HG02981 (cell line): ENCODE measurements at regions not wholly inside any gene's neighbourhood (a gene's known extent, or its start where the extent isn't known, plus 50 kb on each side); places are given as distances from the start of the nearest gene placed in this dataset.
"Not testable (repeated sequence)": the region's sequence is repeated elsewhere in the genome, so short reads cannot be mapped to it uniquely, and the experiment has no call there.

Source experiments
- ATAC-seq: cut with Tn5 transposase; IDR thresholded peaks from one replicate; pipeline ENCODE4 v1.9.1; 2021; ENCODE audit warnings: mild to moderate bottlenecking, moderate library complexity; ENCODE audit not compliant: unreplicated experiment

GRCh38 chr3:21894459-21895340 lies 143.7 kb upstream of the ZNF385D start:
- ATAC-seq, result no peak

- ATAC-seq, result no peak
Observed at GRCh38 chr3:21898316-21898715, 147.3 kb upstream of the ZNF385D start.

GRCh38 chr3:21901484-21901883 lies 150.5 kb upstream of the ZNF385D start:
- no peak for ATAC-seq

- no peak for ATAC-seq
Observed at GRCh38 chr3:21902956-21903355, 151.9 kb upstream of the ZNF385D start.

GRCh38 chr3:21909096-21909495 lies 158.1 kb upstream of the ZNF385D start:
- ATAC-seq, result no peak

GRCh38 chr3:21912711-21913110 lies 161.7 kb upstream of the ZNF385D start:
- ATAC-seq, result no peak

- no peak for ATAC-seq
Observed at GRCh38 chr3:21913791-21914190, 162.8 kb upstream of the ZNF385D start.

- ATAC-seq, result no peak
Observed at GRCh38 chr3:21914451-21914850, 163.4 kb upstream of the ZNF385D start.

- no peak for ATAC-seq
Observed at GRCh38 chr3:21919383-21919782, 168.4 kb upstream of the ZNF385D start.

- no peak for ATAC-seq
Observed at GRCh38 chr3:21920421-21920861, 169.4 kb upstream of the ZNF385D start.

GRCh38 chr3:21923156-21923555 lies 172.1 kb upstream of the ZNF385D start:
- not testable (repeated sequence) for ATAC-seq

- no peak for ATAC-seq
Observed at GRCh38 chr3:21927261-21927660, 176.3 kb upstream of the ZNF385D start.

GRCh38 chr3:21934591-21934990 lies 183.6 kb upstream of the ZNF385D start:
- no peak for ATAC-seq

- ATAC-seq, result no peak
Observed at GRCh38 chr3:21936207-21936606, 185.2 kb upstream of the ZNF385D start.

GRCh38 chr3:21938267-21938681 lies 187.3 kb upstream of the ZNF385D start:
- ATAC-seq, result no peak

GRCh38 chr3:21942328-21942727 lies 191.3 kb upstream of the ZNF385D start:
- ATAC-seq, result no peak

GRCh38 chr3:21944251-21944650 lies 193.2 kb upstream of the ZNF385D start:
- ATAC-seq, result no peak

GRCh38 chr3:21952856-21953255 lies 201.8 kb upstream of the ZNF385D start:
- ATAC-seq, result no peak

GRCh38 chr3:21954709-21955108 lies 203.7 kb upstream of the ZNF385D start:
- no peak for ATAC-seq

- no peak for ATAC-seq
Observed at GRCh38 chr3:21955406-21955805, 204.4 kb upstream of the ZNF385D start.

GRCh38 chr3:21960033-21960432 lies 209.0 kb upstream of the ZNF385D start:
- ATAC-seq, result no peak

GRCh38 chr3:21962456-21962855 lies 211.4 kb upstream of the ZNF385D start:
- ATAC-seq, result no peak

GRCh38 chr3:21966457-21966856 lies 215.4 kb upstream of the ZNF385D start:
- ATAC-seq, result not testable (repeated sequence)
